BLaER1 treated with 17β-estradiol and CSF1 and Interleukin-3, amounts not matched to agents 10 nM and 100 nM (cell line): ENCODE measurements at regions not wholly inside any gene's neighbourhood (a gene's known extent, or its start where the extent isn't known, plus 50 kb on each side); places are given as distances from the start of the nearest gene placed in this dataset.

Experiments used
- H3K27ac ChIP-seq, 11 experiments: shearing (Covaris generic); formaldehyde crosslinking; 2 replicates each; pipeline ENCODE4 v1.8.1; 2022
- H3K27me3 ChIP-seq, 11 experiments: shearing (Covaris generic); formaldehyde crosslinking; 2 replicates each; pipeline ENCODE4 v1.8.1; 2022
- H3K36me3 ChIP-seq, 11 experiments: shearing (Covaris generic); formaldehyde crosslinking; 2 replicates each; pipeline ENCODE4 v1.8.1; 2022
- H3K4me1 ChIP-seq, 10 experiments: shearing (Covaris generic); formaldehyde crosslinking; 2 replicates each; pipeline ENCODE4 v1.8.1; 2022
- H3K4me2 ChIP-seq, 11 experiments: shearing (Covaris generic); formaldehyde crosslinking; 2 replicates each; pipeline ENCODE4 v1.8.1; 2022
- H3K4me3 ChIP-seq, 10 experiments: shearing (Covaris generic); formaldehyde crosslinking; 2 replicates each; pipeline ENCODE4 v1.8.1; 2022
- H3K9ac ChIP-seq, 11 experiments: shearing (Covaris generic); formaldehyde crosslinking; 2 replicates each; pipeline ENCODE4 v1.8.1; 2022
- H3K9me3 ChIP-seq, 11 experiments: shearing (Covaris generic); formaldehyde crosslinking; replicated peaks in 1 of 11; 2 replicates each; pipeline ENCODE4 v1.8.1; 2022
- H4K20me1 ChIP-seq, 11 experiments: shearing (Covaris generic); formaldehyde crosslinking; 2 replicates each; pipeline ENCODE4 v1.8.1; 2022
- Cebpa-rat ChIP-seq, 11 experiments: shearing (Covaris generic); IDR thresholded peaks; 2 replicates each; pipeline ENCODE4 v1.8.1; 2022

DNA sequence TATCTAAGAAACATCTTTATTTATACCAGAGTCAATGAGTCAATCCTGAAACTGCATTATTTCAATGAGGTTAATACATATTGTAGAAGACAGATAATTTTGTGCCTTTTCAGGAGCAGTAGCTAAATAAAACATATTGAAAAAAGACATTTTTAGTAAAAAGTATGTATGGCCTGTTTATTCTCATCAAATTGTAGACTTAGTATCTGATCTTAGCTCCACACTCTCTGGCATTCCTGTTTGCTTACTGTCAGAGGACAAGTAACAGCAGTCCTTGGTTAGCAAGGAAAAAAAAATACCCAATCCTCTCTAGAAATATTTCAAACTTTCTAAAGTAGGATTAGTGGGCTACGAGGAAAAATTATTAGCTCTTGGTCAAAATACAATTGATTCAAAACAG, 50.5 kb upstream of the GUCY1A1 start:
- no peak overlapping the region for H3K27ac ChIP-seq
- no peak overlapping the region for H3K4me2 ChIP-seq
- no peaks in the 10 kb centered on the region for H3K36me3 ChIP-seq
- no peak for TF ChIP-seq Cebpa-rat (IDR thresholded peaks at IDR 0.05)
- peaks cover 0 to 8% (median 0%) of the 10 kb centered on the region in 11 experiments; a peak in 2 of 22 replicates for H3K9me3 ChIP-seq
- H3K4me1 ChIP-seq: peaks cover 7 to 21% (median 10%) of the 10 kb centered on the region in 10 experiments; a peak in 13 of 20 replicates
- H3K4me3 ChIP-seq: no peak overlapping the region
- no peaks in the 10 kb centered on the region for H3K27me3 ChIP-seq
- no peak overlapping the region for H3K9ac ChIP-seq
- H4K20me1 ChIP-seq: no peaks in the 10 kb centered on the region

DNA sequence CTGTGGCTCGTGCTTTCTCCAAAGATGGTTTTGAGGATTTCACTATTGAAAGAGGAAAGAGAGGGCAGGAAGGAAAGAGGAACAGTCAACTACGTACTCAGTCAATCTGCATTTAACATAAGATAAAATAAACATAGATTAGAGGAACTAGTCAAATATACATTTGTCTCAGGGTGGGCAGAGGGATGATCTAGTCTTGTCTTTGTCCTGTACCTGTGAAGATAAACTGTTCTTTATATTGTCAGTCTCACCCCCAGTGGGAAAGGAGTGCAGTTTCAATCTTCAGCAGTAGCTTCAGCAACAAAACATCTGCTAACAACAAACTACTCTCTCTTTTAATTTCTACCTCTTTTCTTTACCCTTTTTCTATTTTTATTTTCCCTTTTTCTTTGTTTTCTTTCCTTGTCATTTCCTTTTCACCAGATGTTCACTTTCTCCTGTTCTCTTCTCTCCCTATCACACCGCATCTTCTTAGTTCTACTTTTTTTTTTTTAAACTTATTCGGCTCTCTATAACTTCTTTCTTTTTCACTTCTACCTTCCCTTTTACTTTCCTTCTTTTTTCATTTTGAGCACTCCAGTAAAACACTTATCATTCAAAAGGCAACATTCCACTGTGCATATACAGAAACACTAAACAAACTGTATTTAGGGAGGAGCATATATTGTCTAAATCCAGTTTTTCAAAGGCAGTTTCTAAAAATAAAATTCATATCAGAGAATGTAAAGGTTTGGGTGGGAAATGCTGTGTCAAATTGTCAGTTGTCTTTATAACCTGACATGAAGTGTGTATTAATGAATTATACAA, 51.4 kb upstream of the GUCY1A1 start:
- Histone ChIP-seq H3K9me3 (peaks cover 0 to 8% (median 0%) of the 10 kb centered on the region in 11 experiments; a peak in 2 of 22 replicates), H3K36me3 (no peaks in the 10 kb centered on the region), H3K4me2 (peak overlapping the region; percentile 5 to 69 (median 41); a peak in 19 of 22 replicates), H3K27ac (peak overlapping the region in 2 of 11 experiments; percentile 0 to 26; a peak in 1 of 22 replicates), H3K27me3 (no peaks in the 10 kb centered on the region), H3K9ac (0 out of 22 replicates have a peak overlapping the region, but pooled peaks of 1 of the 11 experiments have one; percentile 45), H3K4me1 (peaks cover 7 to 21% (median 10%) of the 10 kb centered on the region in 10 experiments; a peak in 13 of 20 replicates), H3K4me3 (no peak overlapping the region; a peak in 1 of 20 replicates), H4K20me1 (no peaks in the 10 kb centered on the region)
- no peak for TF ChIP-seq Cebpa-rat (IDR thresholded peaks at IDR 0.05)

DNA sequence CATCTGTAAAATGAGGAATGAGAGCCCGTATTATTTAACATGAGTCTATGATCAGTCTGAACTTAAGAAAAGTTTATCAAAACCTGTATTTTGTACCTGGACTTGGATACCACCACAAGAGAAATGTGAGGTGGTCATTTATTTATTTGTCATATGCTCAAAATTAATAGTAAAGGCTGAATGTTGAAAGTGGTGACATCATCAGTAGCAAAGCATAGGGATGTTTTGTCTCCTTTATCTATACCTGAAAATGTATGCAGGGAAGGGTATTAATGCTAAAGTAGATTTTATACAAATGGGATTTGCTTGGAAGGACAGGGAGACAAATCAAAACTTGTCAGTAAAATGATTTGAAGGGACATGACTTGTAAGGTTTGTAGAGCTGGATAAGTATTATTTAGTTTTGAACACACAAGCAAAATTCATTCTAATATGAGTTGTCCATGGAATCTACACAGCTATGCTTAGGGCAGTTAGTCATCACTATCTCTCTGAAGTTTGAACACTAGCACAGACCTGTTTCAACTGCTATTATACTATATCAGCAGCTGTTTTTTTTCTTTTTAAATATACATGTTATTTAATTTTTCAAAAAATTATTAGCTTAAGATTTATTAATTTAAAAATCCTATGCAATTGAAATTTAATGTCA, 52.4 kb upstream of the GUCY1A1 start:
- Histone ChIP-seq H3K36me3 (no peaks in the 10 kb centered on the region), H3K4me2 (no peak overlapping the region; a peak in 2 of 22 replicates), H3K4me1 (peaks cover 7 to 21% (median 11%) of the 10 kb centered on the region in 10 experiments; a peak in 13 of 20 replicates), H3K9ac (no peak overlapping the region), H4K20me1 (no peaks in the 10 kb centered on the region), H3K27me3 (no peaks in the 10 kb centered on the region), H3K27ac (no peak overlapping the region), H3K9me3 (peaks cover 0 to 8% (median 0%) of the 10 kb centered on the region in 11 experiments; a peak in 2 of 22 replicates), H3K4me3 (no peak overlapping the region)
- no peak for TF ChIP-seq Cebpa-rat (IDR thresholded peaks at IDR 0.05)

DNA sequence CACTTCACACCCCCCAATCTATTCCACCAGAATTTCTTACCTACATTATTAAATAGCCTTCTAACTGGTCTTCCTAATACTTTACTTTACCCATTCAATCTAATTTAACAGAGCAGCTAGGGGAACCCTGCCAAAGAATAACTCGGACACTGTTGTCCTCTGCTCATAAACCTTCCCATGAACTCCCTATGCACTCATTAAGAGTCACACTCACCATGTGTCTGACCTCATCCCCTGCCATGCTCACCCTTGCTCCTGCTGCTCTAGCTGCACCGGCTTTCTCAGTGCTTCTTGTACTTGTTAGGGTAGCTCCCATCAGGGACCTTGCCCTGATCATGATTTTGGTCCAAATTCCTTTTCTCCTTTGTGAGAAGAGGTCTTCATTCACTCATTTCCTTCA, 54.6 kb upstream of the GUCY1A1 start:
- peaks cover 0 to 8% (median 0%) of the 10 kb centered on the region in 11 experiments; a peak in 2 of 22 replicates for H3K9me3 ChIP-seq
- H3K27me3 ChIP-seq: no peaks in the 10 kb centered on the region
- peaks cover 12 to 24% (median 20%) of the 10 kb centered on the region in 10 experiments; a peak in 19 of 20 replicates for H3K4me1 ChIP-seq
- no peak overlapping the region for H3K9ac ChIP-seq
- H3K36me3 ChIP-seq: no peaks in the 10 kb centered on the region
- no peak for TF ChIP-seq Cebpa-rat (IDR thresholded peaks at IDR 0.05)
- no peak overlapping the region for H3K4me3 ChIP-seq
- no peak overlapping the region for H3K4me2 ChIP-seq
- H4K20me1 ChIP-seq: no peaks in the 10 kb centered on the region
- no peak overlapping the region for H3K27ac ChIP-seq

DNA sequence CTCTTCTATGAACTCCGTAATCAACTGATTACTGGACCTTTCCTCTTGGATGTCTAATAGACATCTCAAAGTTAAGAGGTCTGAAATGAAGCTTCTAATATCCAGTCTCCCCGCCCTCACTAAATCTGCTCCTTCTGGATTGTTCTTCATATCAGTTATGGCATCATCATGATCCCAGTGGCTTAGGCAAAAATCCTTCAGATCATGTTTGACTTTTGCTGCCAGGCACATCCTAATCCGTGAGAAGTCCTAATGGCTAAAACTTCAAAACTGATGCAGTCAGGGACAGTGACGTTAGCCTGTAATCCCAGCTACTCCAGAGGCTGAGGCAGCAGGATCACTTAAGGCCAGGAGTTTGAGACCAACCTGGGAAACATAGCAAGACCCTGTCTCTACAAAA, 55.1 kb upstream of the GUCY1A1 start:
- peaks cover 12 to 24% (median 20%) of the 10 kb centered on the region in 10 experiments; a peak in 19 of 20 replicates for H3K4me1 ChIP-seq
- no peak overlapping the region for H3K4me3 ChIP-seq
- H3K4me2 ChIP-seq: no peak overlapping the region
- H3K27ac ChIP-seq: no peak overlapping the region
- no peaks in the 10 kb centered on the region for H4K20me1 ChIP-seq
- H3K9me3 ChIP-seq: peaks cover 0 to 8% (median 0%) of the 10 kb centered on the region in 11 experiments; a peak in 2 of 22 replicates
- H3K27me3 ChIP-seq: no peaks in the 10 kb centered on the region
- H3K9ac ChIP-seq: no peak overlapping the region
- TF ChIP-seq Cebpa-rat (IDR thresholded peaks at IDR 0.05): no peak
- H3K36me3 ChIP-seq: no peaks in the 10 kb centered on the region

DNA sequence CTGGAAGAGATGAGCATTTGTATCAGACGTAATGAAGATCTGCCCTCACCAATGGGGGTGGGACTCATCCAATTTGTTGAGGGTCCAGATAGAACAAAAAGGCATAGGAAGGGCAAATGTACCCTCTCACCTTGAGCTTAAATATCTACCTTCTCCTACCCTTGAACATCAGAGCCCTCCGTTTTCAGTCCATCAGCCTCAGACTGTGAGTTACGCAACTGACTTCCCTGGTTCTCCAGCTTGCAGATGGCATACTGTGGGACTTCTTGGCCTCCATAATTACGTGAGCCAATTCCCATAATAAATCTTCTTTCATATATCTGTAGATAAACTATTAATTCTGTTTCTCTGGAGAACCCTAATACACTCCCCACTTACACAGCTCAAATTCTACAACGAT, 56.5 kb upstream of the GUCY1A1 start:
- no peak overlapping the region for H3K27ac ChIP-seq

DNA sequence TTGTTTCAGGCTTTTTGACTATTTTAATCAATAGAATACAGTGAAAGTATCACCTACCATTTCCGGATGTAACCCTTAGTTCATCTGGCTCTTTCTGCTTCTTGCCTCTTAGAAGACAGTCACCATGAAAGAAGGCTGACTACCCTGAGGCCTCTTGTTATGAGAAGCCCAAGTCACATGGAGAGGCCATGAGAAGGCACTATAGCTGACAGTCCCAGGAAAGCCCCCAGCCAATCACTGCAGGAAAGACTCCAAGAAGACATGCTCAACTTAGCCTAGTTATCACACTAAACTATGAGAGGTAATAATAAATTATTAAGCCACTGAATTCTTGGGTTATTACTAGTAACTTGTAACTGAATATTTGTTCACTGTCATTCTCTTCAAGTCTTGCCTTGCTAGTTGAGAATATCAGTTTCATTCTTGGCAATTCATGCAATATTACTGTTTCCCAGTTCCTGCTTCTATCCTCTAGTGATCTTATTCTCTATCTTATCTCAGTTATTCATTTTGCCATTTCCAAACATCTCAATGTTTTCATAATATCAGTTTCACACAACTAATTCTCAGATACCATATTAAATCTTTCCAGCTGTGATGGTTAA, 57.1 kb upstream of the GUCY1A1 start:
- no peak for TF ChIP-seq Cebpa-rat (IDR thresholded peaks at IDR 0.05)
- H3K27ac ChIP-seq: no peak overlapping the region

More for the DNA sequence above, 56.5 kb upstream of the GUCY1A1 start:
- Histone ChIP-seq H3K4me1 (peaks cover 11 to 19% (median 13%) of the 10 kb centered on the region in 10 experiments; a peak in 19 of 20 replicates), H3K27me3 (no peaks in the 10 kb centered on the region), H4K20me1 (no peaks in the 10 kb centered on the region), H3K36me3 (no peaks in the 10 kb centered on the region), H3K4me3 (no peak overlapping the region), H3K9me3 (no peaks in the 10 kb centered on the region), H3K9ac (no peak overlapping the region), H3K4me2 (no peak overlapping the region)
- peak in 1 of 11 experiments; percentile 45; a peak in 2 of 22 replicates for TF ChIP-seq Cebpa-rat (IDR thresholded peaks at IDR 0.05)

DNA sequence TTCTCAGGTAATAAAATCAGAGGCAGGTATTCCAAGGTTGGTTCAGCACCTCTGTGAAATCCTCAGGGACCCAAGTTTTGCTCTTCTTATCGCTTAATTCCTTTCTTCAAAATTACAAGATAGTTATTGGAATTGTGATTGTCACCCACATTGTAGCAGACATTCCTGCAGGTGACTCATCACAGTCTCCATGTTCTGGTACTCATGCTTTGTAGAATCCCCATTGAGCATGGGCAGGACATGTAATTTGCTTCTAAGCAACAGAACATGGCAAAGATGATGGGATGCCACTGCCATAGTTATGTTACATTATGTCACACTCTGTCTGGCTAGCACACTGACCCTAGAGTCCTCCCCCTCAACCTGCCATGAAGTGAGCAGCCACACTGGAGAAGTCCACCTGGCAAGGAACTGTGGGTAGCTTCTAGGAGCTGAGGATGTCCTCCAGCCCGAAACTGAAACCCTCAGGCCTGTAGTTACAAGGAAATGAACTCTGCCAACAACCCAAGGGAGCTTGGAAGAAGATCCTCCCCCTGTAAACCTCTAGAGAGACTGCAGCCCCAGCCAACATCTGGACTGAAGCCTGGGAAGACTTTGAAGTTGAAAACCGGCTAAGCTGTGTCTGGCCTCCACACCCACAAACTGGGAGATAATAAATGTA, 58.3 kb upstream of the GUCY1A1 start:
- Histone ChIP-seq H3K4me2 (peak overlapping the region in 10 of 11 experiments; percentile 3 to 63 (median 47); a peak in 16 of 22 replicates), H3K36me3 (no peaks in the 10 kb centered on the region), H3K4me1 (peaks cover 4 to 13% (median 8%) of the 10 kb centered on the region in 10 experiments; a peak in 14 of 20 replicates), H3K27me3 (no peaks in the 10 kb centered on the region), H4K20me1 (no peaks in the 10 kb centered on the region), H3K9me3 (no peaks in the 10 kb centered on the region), H3K4me3 (no peak overlapping the region), H3K9ac (no peak overlapping the region), H3K27ac (no peak overlapping the region)
- no peak for TF ChIP-seq Cebpa-rat (IDR thresholded peaks at IDR 0.05)

More for the DNA sequence above, 57.1 kb upstream of the GUCY1A1 start:
- no peak overlapping the region for H3K4me3 ChIP-seq
- no peak overlapping the region for H3K9ac ChIP-seq
- no peaks in the 10 kb centered on the region for H3K36me3 ChIP-seq
- H3K27me3 ChIP-seq: no peaks in the 10 kb centered on the region
- H3K4me2 ChIP-seq: peak overlapping the region in 1 of 11 experiments; percentile 59; a peak in 2 of 22 replicates
- H3K9me3 ChIP-seq: no peaks in the 10 kb centered on the region
- no peaks in the 10 kb centered on the region for H4K20me1 ChIP-seq
- H3K4me1 ChIP-seq: peaks cover 6 to 13% (median 10%) of the 10 kb centered on the region in 10 experiments; a peak in 17 of 20 replicates
